ENCODE measurements at regions not wholly inside any gene's neighbourhood (a gene's known extent, or its start where the extent isn't known, plus 50 kb on each side); places are given as distances from the start of the nearest gene placed in this dataset.

DNA sequence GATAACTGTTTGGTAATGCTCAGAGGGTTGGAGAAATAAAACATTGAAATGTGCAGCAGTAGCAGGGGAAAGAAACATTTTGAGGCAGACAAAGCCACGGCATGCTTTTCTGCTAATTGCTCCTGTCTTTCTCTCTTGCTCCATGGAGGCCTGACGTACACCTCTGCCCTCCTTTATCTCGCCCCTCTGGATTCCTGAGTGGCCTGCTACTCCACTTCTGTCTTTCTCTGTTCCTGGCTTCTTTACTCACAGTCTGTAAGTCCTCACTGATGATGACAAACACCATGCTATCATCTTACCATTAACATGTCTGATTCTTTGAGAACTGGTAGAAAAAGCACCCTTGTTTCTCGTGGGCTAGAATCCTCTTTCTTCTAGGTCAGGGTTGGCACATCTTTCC lies 392.9 kb downstream of the MEIS1 start:
- Mint-ChIP-seq H3K36me3 (ENCODE audit: low read depth) (no peaks in the 10 kb centered on the region), H3K27ac (ENCODE audit: unreplicated experiment) (no peak overlapping the region), H3K4me3 (ENCODE audit: unreplicated experiment) (no peak overlapping the region), H3K9me3 (ENCODE audit: low read depth) (no peaks in the 10 kb centered on the region), H3K27me3 (ENCODE audit: low read depth) (no peaks in the 10 kb centered on the region), H3K4me1 (ENCODE audit: low read depth) (peaks cover 8% of the 10 kb centered on the region)
- DNase-seq (ENCODE audit: low spot score) = no peak
- TF ChIP-seq, protein P1, sequence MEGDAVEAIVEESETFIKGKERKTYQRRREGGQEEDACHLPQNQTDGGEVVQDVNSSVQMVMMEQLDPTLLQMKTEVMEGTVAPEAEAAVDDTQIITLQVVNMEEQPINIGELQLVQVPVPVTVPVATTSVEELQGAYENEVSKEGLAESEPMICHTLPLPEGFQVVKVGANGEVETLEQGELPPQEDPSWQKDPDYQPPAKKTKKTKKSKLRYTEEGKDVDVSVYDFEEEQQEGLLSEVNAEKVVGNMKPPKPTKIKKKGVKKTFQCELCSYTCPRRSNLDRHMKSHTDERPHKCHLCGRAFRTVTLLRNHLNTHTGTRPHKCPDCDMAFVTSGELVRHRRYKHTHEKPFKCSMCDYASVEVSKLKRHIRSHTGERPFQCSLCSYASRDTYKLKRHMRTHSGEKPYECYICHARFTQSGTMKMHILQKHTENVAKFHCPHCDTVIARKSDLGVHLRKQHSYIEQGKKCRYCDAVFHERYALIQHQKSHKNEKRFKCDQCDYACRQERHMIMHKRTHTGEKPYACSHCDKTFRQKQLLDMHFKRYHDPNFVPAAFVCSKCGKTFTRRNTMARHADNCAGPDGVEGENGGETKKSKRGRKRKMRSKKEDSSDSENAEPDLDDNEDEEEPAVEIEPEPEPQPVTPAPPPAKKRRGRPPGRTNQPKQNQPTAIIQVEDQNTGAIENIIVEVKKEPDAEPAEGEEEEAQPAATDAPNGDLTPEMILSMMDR (IDR thresholded peaks at IDR 0.05) = no peak

GRCh38 chr2:66828876-66829275 lies 394.0 kb downstream of the MEIS1 start:
- no peaks in the 10 kb centered on the region for H3K36me3 Mint-ChIP-seq (ENCODE audit: low read depth)
- no peak for DNase-seq (ENCODE audit: low spot score)
- H3K27me3 Mint-ChIP-seq (ENCODE audit: low read depth) = no peaks in the 10 kb centered on the region
- no peak overlapping the region for H3K4me3 Mint-ChIP-seq (ENCODE audit: unreplicated experiment)
- TF ChIP-seq, protein P1 (IDR thresholded peaks at IDR 0.05) = no peak
- peaks cover 18% of the 10 kb centered on the region for H3K4me1 Mint-ChIP-seq (ENCODE audit: low read depth)
- H3K9me3 Mint-ChIP-seq (ENCODE audit: low read depth) = no peaks in the 10 kb centered on the region
- no peak overlapping the region for H3K27ac Mint-ChIP-seq (ENCODE audit: unreplicated experiment)

DNA sequence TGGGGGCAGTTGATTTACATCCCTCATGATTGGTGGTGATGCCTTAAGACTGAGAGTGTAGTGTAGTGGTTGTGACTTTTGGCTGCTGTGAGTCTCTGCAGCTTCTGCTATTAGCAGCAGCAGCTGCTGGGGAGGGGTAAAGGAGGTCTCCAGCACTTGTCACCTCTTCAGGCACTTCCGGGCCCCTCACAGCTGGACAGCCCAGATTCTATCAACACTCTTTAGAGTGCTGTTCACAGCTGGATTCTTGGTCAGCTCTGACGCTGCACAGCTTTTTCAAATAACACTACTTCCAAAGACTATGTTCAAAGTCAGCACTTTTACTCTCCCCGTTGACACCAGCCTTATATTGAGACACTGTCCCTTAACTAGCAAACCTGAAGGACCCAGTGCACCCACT lies 396.0 kb downstream of the MEIS1 start:
- H3K27ac Mint-ChIP-seq (ENCODE audit: unreplicated experiment) = no peak overlapping the region

GRCh38 chr2:66832646-66833435 lies 397.9 kb downstream of the MEIS1 start:
- Mint-ChIP-seq H3K4me1 (ENCODE audit: low read depth) (peaks cover 21% of the 10 kb centered on the region), H3K27ac (ENCODE audit: unreplicated experiment) (peak overlapping the region; percentile 34), H3K4me3 (ENCODE audit: unreplicated experiment) (no peak overlapping the region), H3K36me3 (ENCODE audit: low read depth) (no peaks in the 10 kb centered on the region), H3K9me3 (ENCODE audit: low read depth) (no peaks in the 10 kb centered on the region), H3K27me3 (ENCODE audit: low read depth) (no peaks in the 10 kb centered on the region)
- no peak for DNase-seq (ENCODE audit: low spot score)
- TF ChIP-seq, protein P1 (IDR thresholded peaks at IDR 0.05) = no peak

More for the DNA sequence above, 396.0 kb downstream of the MEIS1 start:
- Mint-ChIP-seq H3K4me1 (ENCODE audit: low read depth) (peaks cover 21% of the 10 kb centered on the region), H3K27me3 (ENCODE audit: low read depth) (no peaks in the 10 kb centered on the region), H3K4me3 (ENCODE audit: unreplicated experiment) (no peak overlapping the region), H3K36me3 (ENCODE audit: low read depth) (no peaks in the 10 kb centered on the region), H3K9me3 (ENCODE audit: low read depth) (no peaks in the 10 kb centered on the region)
- TF ChIP-seq, protein P1 (IDR thresholded peaks at IDR 0.05) = no peak
- DNase-seq (ENCODE audit: low spot score) = no peak

GRCh38 chr2:66834859-66835258 lies 399.9 kb downstream of the MEIS1 start:
- no peak for DNase-seq (ENCODE audit: low spot score)
- Mint-ChIP-seq H3K4me1 (ENCODE audit: low read depth) (peaks cover 37% of the 10 kb centered on the region), H3K27ac (ENCODE audit: unreplicated experiment) (no peak overlapping the region), H3K36me3 (ENCODE audit: low read depth) (no peaks in the 10 kb centered on the region), H3K9me3 (ENCODE audit: low read depth) (peaks cover 3% of the 10 kb centered on the region), H3K4me3 (ENCODE audit: unreplicated experiment) (no peak overlapping the region), H3K27me3 (ENCODE audit: low read depth) (no peaks in the 10 kb centered on the region)
- TF ChIP-seq, protein P1 (IDR thresholded peaks at IDR 0.05) = no peak

All from chondrocyte (in vitro differentiated cells).